GM12892 (cell line): ENCODE measurements at regions not wholly inside any gene's neighbourhood (a gene's known extent, or its start where the extent isn't known, plus 50 kb on each side); places are given as distances from the start of the nearest gene placed in this dataset.

Source experiments
- POLR2AphosphoS5 ChIP-seq: IDR thresholded peaks from 2 replicates; pipeline ENCODE4 v1.6.1; 2011; ENCODE audit warnings: low read depth, low read length, control low read depth
- TAF1 ChIP-seq: IDR thresholded peaks from 2 replicates; pipeline ENCODE4 v1.6.1; 2011; ENCODE audit warnings: low read depth, mild to moderate bottlenecking, control low read depth, low read length, borderline replicate concordance

- TF ChIP-seq POLR2AphosphoS5 (no peak), TAF1 (no peak)
Measured at GRCh38 chr5:53790026-53790425, 229.6 kb downstream of the NDUFS4 start.
